H1 (cell line): ENCODE measurements at regions not wholly inside any gene's neighbourhood (a gene's known extent, or its start where the extent isn't known, plus 50 kb on each side); places are given as distances from the start of the nearest gene placed in this dataset.

Experiments used
- CTCF ChIA-PET: fragments of 300-600 bp; sonication (Branson Sonifier 250); formaldehyde crosslinking; loops from one replicate; lab custom pipeline; 2021; ENCODE audit not compliant: partially characterized antibody; lab: Charles Lee
- POLR2A ChIA-PET: fragments of 300-600 bp; sonication (Branson Sonifier 250); formaldehyde crosslinking; loops from one replicate; lab custom pipeline; 2021; ENCODE audit warnings: inconsistent platforms; ENCODE audit not compliant: partially characterized antibody; lab: Charles Lee
- DNase-seq, 2 experiments: peaks; one replicate each; pipeline versions ENCODE4 v3.0.0 to v3.0.0-alpha.2; 2010 to 2022; ENCODE audit warnings: low spot score in 2 of 2, low read depth in 1 of 2, mixed read lengths in 1 of 2
- FAIRE-seq: peaks from 2 replicates; lab custom pipeline; 2011; peaks lifted over from hg19 to GRCh38; lab: Jason Lieb, UNC
- H2AFZ ChIP-seq: 2 replicates; pipeline ENCODE4 v1.8.1; 2012; ENCODE audit warnings: low read length, inconsistent platforms
- H2AK5ac ChIP-seq: 2 replicates; pipeline ENCODE4 v1.6.1; 2013; ENCODE audit warnings: low read depth, low read length
- H2BK120ac ChIP-seq: replicated peaks from 2 replicates; pipeline ENCODE3; 2013; ENCODE audit warnings: low read depth, low read length, inconsistent platforms
- H2BK12ac ChIP-seq: 2 replicates; pipeline ENCODE4 v1.6.1; 2013; ENCODE audit warnings: low read depth, low read length
- H2BK15ac ChIP-seq: 2 replicates; pipeline ENCODE4 v1.6.1; 2013; ENCODE audit warnings: low read length
- H2BK20ac ChIP-seq: 2 replicates; pipeline ENCODE4 v1.6.1; 2013; ENCODE audit warnings: low read length
- H2BK5ac ChIP-seq: 2 replicates; pipeline ENCODE4 v1.6.1; 2013; ENCODE audit warnings: low read depth, low read length
- H3K14ac ChIP-seq: 2 replicates; pipeline ENCODE4 v1.6.1; 2013; ENCODE audit warnings: inconsistent platforms; ENCODE audit not compliant: insufficient read length
- H3K18ac ChIP-seq: 2 replicates; pipeline ENCODE4 v1.6.1; 2013; ENCODE audit warnings: low read length; ENCODE audit errors: extremely low read depth
- H3K23ac ChIP-seq: 2 replicates; pipeline ENCODE4 v1.6.1; 2013; ENCODE audit warnings: inconsistent platforms; ENCODE audit not compliant: insufficient read length
- H3K23me2 ChIP-seq: 2 replicates; pipeline ENCODE4 v1.6.1; 2013; ENCODE audit warnings: low read depth, low read length
- H3K27ac ChIP-seq: 2 replicates; pipeline ENCODE4 v1.6.1; 2011; ENCODE audit warnings: low read depth, low read length, inconsistent platforms
- H3K27me3 ChIP-seq, 4 experiments: replicated peaks in 1 of 4; 1 replicate in 1 of 4; 2 replicates in 3 of 4; pipeline versions ENCODE4 v1.6.1 to v1.8.1; 2011 to 2013; ENCODE audit warnings: low read length in 3 of 4, mild to moderate bottlenecking in 3 of 4, inconsistent platforms in 2 of 4, mixed read lengths in 2 of 4, moderate library complexity in 1 of 4; ENCODE audit not compliant: control insufficient read depth in 3 of 4, insufficient read depth in 3 of 4; ENCODE audit errors: extremely low read depth in 1 of 4
- H3K36me3 ChIP-seq, 4 experiments: 2 replicates each; pipeline versions ENCODE4 v1.6.1 to v1.8.1; 2011 to 2013; ENCODE audit warnings: mild to moderate bottlenecking in 4 of 4, low read length in 3 of 4, moderate library complexity in 2 of 4, control low read depth in 1 of 4, inconsistent platforms in 1 of 4; ENCODE audit not compliant: insufficient read depth in 4 of 4, control insufficient read depth in 2 of 4
- H3K4ac ChIP-seq: replicated peaks from 2 replicates; pipeline ENCODE3; 2013; ENCODE audit warnings: low read length, low read depth, mixed read lengths, inconsistent platforms; ENCODE audit not compliant: insufficient read length
- H3K4me1 ChIP-seq, 4 experiments: replicated peaks in 1 of 4; 1 replicate in 1 of 4; 2 replicates in 3 of 4; pipeline versions ENCODE4 v1.6.1 to v1.8.1; 2011 to 2013; ENCODE audit warnings: low read length in 3 of 4, inconsistent platforms in 2 of 4, mixed read lengths in 1 of 4; ENCODE audit not compliant: insufficient read depth in 4 of 4, control insufficient read depth in 3 of 4
- H3K4me2 ChIP-seq, 2 experiments: 2 replicates each; pipeline versions ENCODE4 v1.6.1 to v1.8.1; 2011 to 2013; ENCODE audit warnings: low read depth in 2 of 2, low read length in 2 of 2, control low read depth in 1 of 2, inconsistent platforms in 1 of 2, mild to moderate bottlenecking in 1 of 2; ENCODE audit not compliant: insufficient read depth in 1 of 2
- H3K4me3 ChIP-seq, 4 experiments: fragments of 200-600, 300-600 bp in 1 of 4; sonication (generic), shearing (Covaris generic), sonication (Bioruptor Twin) in 1 of 4; 2 replicates each; pipeline versions ENCODE4 v1.5.1 to v1.8.1; 2011 to 2016; ENCODE audit warnings: low read length in 4 of 4, low read depth in 3 of 4, control low read depth in 2 of 4, inconsistent platforms in 2 of 4, mild to moderate bottlenecking in 2 of 4, mixed read lengths in 1 of 4, moderate library complexity in 1 of 4; ENCODE audit not compliant: insufficient read depth in 2 of 4; ENCODE audit errors: extremely low read depth in 1 of 4
- H3K56ac ChIP-seq: replicated peaks from 2 replicates; pipeline ENCODE3; 2013; ENCODE audit warnings: low read depth, mild to moderate bottlenecking, mixed read lengths, low read length, inconsistent platforms; ENCODE audit not compliant: insufficient read length
- H3K79me1 ChIP-seq: 2 replicates; pipeline ENCODE4 v1.6.1; 2013; ENCODE audit warnings: low read depth, low read length, control low read depth
- H3K79me2 ChIP-seq, 2 experiments: 2 replicates each; pipeline versions ENCODE4 v1.6.1 to v1.8.1; 2012 to 2013; ENCODE audit warnings: low read length in 2 of 2, mild to moderate bottlenecking in 2 of 2, inconsistent platforms in 1 of 2; ENCODE audit not compliant: insufficient read depth in 2 of 2, control insufficient read depth in 1 of 2
- H3K9ac ChIP-seq, 4 experiments: replicated peaks in 1 of 4; 1 replicate in 1 of 4; 2 replicates in 3 of 4; pipeline versions ENCODE4 v1.6.1 to v1.8.1; 2011 to 2013; ENCODE audit warnings: low read depth in 3 of 4, low read length in 3 of 4, control low read depth in 2 of 4, mild to moderate bottlenecking in 2 of 4, moderate library complexity in 2 of 4, inconsistent platforms in 1 of 4; ENCODE audit errors: extremely low read depth in 1 of 4
- H3K9me3 ChIP-seq, 2 experiments: 2 replicates each; pipeline versions ENCODE4 v1.6.1 to v1.8.1; 2012 to 2013; ENCODE audit warnings: mild to moderate bottlenecking in 2 of 2, moderate library complexity in 2 of 2, control low read depth in 1 of 2, inconsistent platforms in 1 of 2, low read depth in 1 of 2, low read length in 1 of 2, mixed read lengths in 1 of 2; ENCODE audit not compliant: insufficient read depth in 2 of 2
- H4K20me1 ChIP-seq, 2 experiments: replicated peaks in 1 of 2; 2 replicates each; pipeline versions ENCODE3 to v1.8.1; 2011 to 2013; ENCODE audit warnings: inconsistent platforms in 2 of 2, low read length in 2 of 2, mild to moderate bottlenecking in 1 of 2; ENCODE audit not compliant: insufficient read depth in 2 of 2, control insufficient read depth in 1 of 2
- H4K5ac ChIP-seq: 2 replicates; pipeline ENCODE4 v1.6.1; 2013; ENCODE audit warnings: low read length, low read depth, mixed read lengths, inconsistent platforms; ENCODE audit not compliant: insufficient read length
- H4K8ac ChIP-seq: 2 replicates; pipeline ENCODE4 v1.8.0; 2013; ENCODE audit warnings: mild to moderate bottlenecking, moderate library complexity, low read length, inconsistent platforms; ENCODE audit not compliant: insufficient read depth; ENCODE audit errors: extremely low read depth
- H4K91ac ChIP-seq: replicated peaks from 2 replicates; pipeline ENCODE3; 2013; ENCODE audit warnings: low read length, mixed read lengths, inconsistent platforms; ENCODE audit not compliant: insufficient read length
- CREB1 ChIP-seq: IDR thresholded peaks from 2 replicates; pipeline ENCODE4 v1.6.1; 2012; ENCODE audit warnings: inconsistent platforms
- EGR1 ChIP-seq: IDR thresholded peaks from 2 replicates; pipeline ENCODE4 v1.6.1; 2011; ENCODE audit warnings: low read depth, low read length, borderline replicate concordance
- HDAC6 ChIP-seq: IDR thresholded peaks from one replicate; pipeline ENCODE4 v1.7.1; 2012; ENCODE audit warnings: low read depth, mild to moderate bottlenecking, inconsistent platforms, low read length, moderate library complexity
- PHF8 ChIP-seq: fragments of 200-600 bp; sonication (generic); conservative IDR thresholded peaks from 2 replicates; pipeline ENCODE4 v1.7.1; 2012; ENCODE audit warnings: low read depth, mild to moderate bottlenecking, inconsistent platforms, low read length, moderate library complexity
- RNF2 ChIP-seq: fragments of 200-900, 300-1000 bp; sonication (generic); IDR thresholded peaks from 2 replicates; pipeline ENCODE4 v1.7.1; 2016; ENCODE audit warnings: borderline replicate concordance, low read depth, mild to moderate bottlenecking, antibody characterized with exemption, low read length; ENCODE audit not compliant: poor library complexity, severe bottlenecking; ENCODE audit errors: missing control alignments
- RXRA ChIP-seq: IDR thresholded peaks from 2 replicates; pipeline ENCODE4 v1.6.1; 2011; ENCODE audit warnings: low read depth, mild to moderate bottlenecking, low read length, moderate library complexity; ENCODE audit not compliant: insufficient read depth
- USF2 ChIP-seq: IDR thresholded peaks from 2 replicates; pipeline ENCODE4 v1.6.1; 2011; ENCODE audit warnings: low read length, improper control_type of control experiment
- WGBS, 2 experiments: shearing (Covaris generic) in 1 of 2; methylation state at CpG; one replicate each; pipeline versions ENCODE4 v1.1.6 to v1.1.7; 2013 to 2015; ENCODE audit warnings: low lambda C conversion rate in 2 of 2, mixed read lengths in 2 of 2, inconsistent platforms in 1 of 2, low coverage in 1 of 2, missing lambda C conversion rate in 1 of 2; ENCODE audit not compliant: insufficient replicate concordance in 2 of 2, insufficient coverage in 1 of 2, insufficient read length in 1 of 2; ENCODE audit errors: extremely low coverage in 1 of 2, missing lambda C conversion rate in 1 of 2; 5-methylcytosine and 5-hydroxymethylcytosine counted together

GRCh38 chr12:43665091-43665490, 93.5 kb downstream of the PUS7L start:
- Histone ChIP-seq H2BK5ac (no peak overlapping the region), H3K9me3 (no peaks in the 10 kb centered on the region), H2BK15ac (no peak overlapping the region), H3K4me3 (no peak overlapping the region), H4K20me1 (no peaks in the 10 kb centered on the region), H3K27ac (no peak overlapping the region), H3K4me1 (no peaks in the 10 kb centered on the region), H3K9ac (no peak overlapping the region), H3K18ac (no peak overlapping the region), H3K56ac (no peak overlapping the region), H3K4me2 (no peak overlapping the region), H2BK20ac (no peak overlapping the region), H3K23me2 (no peaks in the 10 kb centered on the region), H2AK5ac (no peak overlapping the region), H3K79me1 (no peaks in the 10 kb centered on the region), H4K91ac (no peak overlapping the region), H4K8ac (no peak overlapping the region), H3K27me3 (no peaks in the 10 kb centered on the region), H3K4ac (no peak overlapping the region), H3K79me2 (no peaks in the 10 kb centered on the region), H3K23ac (no peak overlapping the region), H4K5ac (no peak overlapping the region), H3K36me3 (no peaks in the 10 kb centered on the region), H2BK12ac (no peak overlapping the region), H3K14ac (no peak overlapping the region), H2BK120ac (no peak overlapping the region), H2AFZ (no peak overlapping the region)
- FAIRE-seq (no peak), DNase-seq (no peak)
- ChIA-PET CTCF (interaction anchor here (2.1 kb wide), 1 partner anchor 11 kb away, joined by 7 read pairs; no protein-coding TSS in a partner anchor), POLR2A (no interaction called here)
- WGBS, 2 experiments, result 90% methylated on average over 1 of the region's 1 CpG; no CpG with 5 or more reads in 1 of the 2 experiments
- no peak for TF ChIP-seq PHF8
- no peak for TF ChIP-seq EGR1
- TF ChIP-seq RNF2, result no peak
- TF ChIP-seq CREB1, result no peak
- TF ChIP-seq USF2, result no peak
- TF ChIP-seq RXRA, result no peak
- no peak for TF ChIP-seq HDAC6
